NCI-H2196 (cell line): ENCODE measurements at regions not wholly inside any gene's neighbourhood (a gene's known extent, or its start where the extent isn't known, plus 50 kb on each side); places are given as distances from the start of the nearest gene placed in this dataset.
"Not testable (repeated sequence)": the region's sequence is repeated elsewhere in the genome, so short reads cannot be mapped to it uniquely, and the experiment has no call there.

Experiments used
- DNase-seq: peaks from one replicate; lab custom pipeline; 2025; ENCODE audit not compliant: unreplicated experiment; lab: John Stamatoyannopoulos, UW

DNA sequence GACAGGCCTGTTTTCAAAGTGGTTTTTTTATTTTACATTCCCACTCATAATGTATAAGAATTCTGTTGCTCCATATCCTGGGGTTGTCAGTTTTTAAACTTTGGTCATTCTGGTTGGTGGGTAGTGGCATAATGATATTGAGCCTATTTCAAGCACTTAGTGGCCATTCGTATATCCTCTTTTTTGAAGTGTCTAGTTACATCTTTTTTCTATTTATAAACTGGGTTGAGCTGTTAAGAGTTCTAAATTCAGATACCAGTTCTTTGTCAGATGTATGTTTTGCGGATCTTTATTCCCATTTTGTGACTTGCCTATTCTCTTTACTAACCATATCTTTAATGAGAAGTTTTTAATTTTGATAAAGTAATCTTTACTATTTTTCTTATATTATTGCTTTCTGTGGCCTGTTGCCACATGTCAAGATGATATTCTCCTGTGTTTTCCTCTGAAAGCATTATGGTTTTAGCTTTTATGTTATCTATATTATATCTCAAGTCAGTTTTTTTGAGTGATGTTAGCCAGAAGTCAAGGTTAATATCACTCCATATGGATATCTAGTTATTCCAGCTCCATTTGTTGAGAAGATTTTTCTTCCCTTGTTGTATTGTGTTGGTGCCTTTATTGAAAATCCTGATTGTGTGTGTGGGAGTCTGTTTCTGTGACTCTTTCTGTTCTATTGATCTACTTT lies 110.9 kb downstream of the FHIP1A start:
- no peak for DNase-seq

DNA sequence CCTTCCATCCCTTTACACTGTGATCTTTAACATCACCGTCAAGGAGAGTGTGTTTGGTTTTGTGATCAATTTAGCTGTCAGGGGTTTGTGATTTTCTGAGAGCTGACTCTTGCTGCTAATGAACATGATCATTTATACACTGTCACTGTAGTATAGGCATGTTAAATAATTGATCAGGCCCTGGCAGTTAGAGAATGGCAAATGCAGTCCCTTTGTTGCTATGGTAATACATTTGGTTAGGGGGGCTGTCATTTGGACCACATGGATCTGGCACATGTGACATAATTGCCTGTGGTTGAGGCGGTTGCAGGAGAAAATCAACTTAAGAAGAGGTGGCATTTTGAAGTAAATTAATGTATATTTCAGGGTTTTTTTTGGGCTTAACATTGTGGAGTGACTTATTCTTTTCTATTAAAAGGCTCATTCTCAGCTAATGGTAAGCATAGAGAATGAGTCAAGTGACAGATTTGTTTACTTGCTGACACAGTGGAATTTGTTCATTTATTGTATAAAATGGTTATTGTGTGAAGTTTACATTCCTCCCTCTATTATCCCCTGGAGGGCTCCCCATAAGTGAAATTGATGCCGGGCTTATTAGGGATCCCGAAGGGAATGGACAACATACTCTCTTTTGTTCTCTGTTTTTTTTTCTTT lies 114.0 kb downstream of the FHIP1A start:
- no peak for DNase-seq

DNA sequence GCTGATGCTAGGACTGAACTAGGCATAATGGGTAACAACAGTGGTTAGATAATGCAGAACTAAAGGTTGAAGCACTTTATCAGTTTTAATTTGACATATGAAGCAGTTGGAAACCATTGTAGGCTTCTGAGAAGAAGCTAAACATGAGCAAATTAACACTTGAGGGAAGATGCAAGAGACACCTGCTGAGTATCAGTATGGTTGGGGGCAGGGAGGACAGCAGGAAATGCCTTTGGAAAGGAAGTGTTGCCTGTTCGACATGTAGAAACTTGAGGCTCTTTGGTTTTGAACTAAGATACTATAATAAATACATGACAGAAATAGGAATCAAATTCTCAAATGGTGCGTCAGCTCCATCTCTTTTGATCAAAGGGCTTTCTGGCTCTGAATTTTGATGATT lies 115.6 kb downstream of the FHIP1A start:
- DNase-seq = no peak

DNA sequence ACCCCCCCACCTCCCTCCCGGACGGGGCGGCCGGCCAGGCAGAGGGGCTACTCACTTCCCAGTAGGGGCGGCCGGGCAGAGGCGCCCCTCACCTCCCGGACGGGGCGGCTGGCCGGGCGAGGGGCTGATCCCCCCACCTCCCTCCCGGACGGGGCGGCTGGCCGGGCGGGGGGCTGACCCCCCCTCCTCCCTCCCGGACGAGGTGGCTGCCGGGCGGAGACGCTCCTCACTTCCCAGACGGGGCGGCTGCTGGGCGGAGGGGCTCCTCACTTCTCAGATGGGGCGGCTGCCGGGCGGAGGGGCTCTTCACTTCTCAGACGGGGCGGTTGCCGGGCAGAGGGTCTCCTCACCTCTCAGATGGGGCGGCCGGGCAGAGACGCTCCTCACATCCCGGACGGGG lies 117.5 kb downstream of the FHIP1A start:
- not testable (repeated sequence) for DNase-seq

DNA sequence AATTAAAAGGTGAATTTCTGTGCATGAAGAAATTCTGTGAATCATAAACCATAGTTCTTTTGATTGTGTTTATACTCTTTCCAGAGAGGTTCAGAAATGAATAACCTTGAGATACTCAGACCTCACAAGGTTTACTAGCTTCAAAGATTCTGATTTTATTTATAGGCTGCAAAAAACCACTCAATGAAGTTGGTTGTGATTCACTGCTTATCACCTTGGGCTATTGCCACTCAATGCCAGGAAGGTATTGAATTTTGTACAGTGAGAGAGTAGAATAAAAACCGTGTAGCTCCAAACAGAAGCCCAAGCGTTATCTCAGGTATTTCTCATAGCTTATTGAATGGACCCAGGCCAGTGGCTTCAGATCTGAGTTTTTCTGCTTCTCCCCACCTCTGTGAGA lies 118.7 kb downstream of the FHIP1A start:
- DNase-seq = no peak

DNA sequence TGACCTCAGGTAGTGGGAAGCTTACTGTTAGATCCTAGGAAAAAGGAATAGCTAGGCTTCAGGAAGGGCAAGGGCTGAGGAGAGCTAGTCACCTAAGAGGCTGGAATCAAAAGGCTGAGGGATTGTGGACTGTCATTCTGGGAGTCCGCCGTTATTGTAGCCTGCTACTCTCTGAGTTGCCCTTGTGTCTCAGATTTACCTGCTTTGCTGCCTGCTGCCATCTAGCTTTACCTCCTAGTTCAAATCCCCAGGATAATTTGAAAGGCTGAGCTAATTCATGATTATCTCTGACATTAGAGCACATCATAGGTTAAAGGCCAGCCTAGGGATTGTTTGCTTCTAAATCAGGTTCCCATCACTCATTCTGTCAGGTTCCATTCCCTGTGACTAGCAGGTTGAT lies 120.2 kb downstream of the FHIP1A start:
- DNase-seq = no peak

DNA sequence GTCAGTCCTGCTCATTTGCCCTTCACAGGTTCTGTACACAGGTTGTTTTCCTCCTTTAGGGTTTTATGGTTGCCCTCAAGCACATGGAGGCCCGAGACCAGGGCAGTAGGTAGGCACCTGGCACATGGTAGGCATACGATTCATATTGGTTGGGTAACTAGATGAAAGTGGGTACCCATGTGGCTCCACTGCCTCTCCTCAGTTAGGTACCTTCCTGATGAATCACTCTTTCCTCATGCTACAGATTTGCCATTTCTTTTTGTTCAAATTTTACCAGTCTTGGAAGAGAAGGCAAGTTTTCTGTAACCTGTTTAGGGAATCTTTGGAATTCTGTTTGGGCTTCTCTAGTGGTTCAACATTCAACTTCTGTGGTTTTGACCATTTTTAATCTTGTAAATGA lies 121.3 kb downstream of the FHIP1A start:
- DNase-seq = no peak

DNA sequence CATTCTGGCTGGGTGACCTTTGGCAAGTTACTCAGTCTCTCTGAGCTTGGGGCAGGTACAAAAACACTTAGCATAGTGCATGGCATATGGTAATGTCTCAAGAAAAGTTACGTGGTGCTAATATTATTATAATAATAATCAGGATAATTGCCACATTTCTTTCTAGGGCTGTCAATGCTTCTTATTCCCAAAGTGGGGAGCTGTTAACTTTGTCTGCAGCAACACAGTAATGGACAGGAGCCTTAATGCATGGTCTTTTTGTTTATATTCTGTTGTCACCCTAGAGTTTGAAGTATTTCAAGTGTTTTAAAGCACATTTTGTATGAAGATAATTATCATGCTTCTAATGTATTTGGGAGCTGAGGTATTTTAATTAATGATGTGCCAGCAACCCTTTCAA lies 121.8 kb downstream of the FHIP1A start:
- no peak for DNase-seq

DNA sequence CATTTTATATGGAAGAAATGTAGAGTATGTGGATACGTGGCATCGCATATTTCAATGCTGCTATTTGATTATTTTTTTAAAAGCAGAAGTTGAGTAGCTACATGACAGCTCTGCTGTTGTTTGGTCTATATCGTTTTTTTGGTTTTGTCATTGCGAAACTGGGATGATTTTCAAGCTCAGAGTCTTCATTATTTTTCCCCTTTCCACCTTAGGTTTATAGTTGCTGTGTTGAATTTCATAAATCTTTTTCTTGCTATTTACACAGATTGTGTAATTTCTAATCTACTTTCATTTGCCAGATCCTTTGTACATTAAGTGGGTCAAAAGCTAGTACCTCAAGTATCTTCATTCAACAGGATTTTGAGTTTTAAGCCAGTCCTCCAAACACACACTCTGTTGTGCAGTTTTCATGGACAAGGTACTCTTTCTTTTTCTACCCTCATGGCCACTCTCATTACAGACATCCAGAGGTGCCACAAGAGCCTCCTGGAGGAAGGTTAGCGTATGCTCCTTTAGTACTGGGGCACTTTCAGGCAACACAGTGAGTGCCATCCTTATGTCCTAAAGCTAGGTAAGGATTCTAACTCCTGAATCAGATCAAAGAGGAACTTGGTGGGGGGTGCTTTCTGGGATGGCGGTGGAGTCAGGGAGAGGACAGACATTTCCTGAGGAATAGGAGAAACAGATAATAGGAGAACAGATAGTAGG lies 123.2 kb downstream of the FHIP1A start:
- no peak for DNase-seq

DNA sequence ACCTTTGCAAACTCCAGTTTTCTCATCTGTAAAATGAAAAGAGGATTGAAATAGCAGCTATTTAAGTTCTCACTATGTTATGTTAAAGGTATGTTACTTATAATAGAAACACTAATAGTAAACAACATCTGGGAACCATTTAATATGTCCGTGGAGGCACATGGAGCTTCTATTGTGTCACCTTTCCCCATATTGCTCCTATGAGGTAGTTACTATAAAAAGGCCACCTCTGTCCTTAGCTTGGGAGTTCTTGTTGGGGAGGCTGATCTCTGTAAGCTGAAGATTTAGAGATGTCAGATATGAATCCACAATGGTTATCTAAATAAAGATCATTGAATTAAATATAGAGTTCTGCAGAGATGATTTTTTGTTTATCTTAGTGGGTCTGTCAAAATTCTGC lies 125.2 kb downstream of the FHIP1A start:
- no peak for DNase-seq

DNA sequence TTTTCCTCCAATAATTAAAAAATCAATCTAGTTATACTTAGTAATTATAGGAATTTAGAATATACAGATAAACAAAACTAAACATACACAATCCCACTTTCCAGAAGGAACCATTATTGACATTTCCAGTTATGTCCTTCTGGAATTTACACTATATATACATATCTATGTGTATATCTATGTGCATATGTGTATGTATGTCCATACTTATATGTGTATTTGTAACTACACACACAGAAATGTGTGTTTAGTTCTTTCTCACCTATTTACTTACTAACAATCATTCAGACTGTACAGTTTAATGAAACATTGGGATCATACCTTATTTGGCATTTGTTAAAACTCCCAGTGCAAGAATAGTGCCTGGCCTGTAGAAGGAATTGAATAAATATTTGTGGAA lies 126.4 kb downstream of the FHIP1A start:
- DNase-seq = no peak

DNA sequence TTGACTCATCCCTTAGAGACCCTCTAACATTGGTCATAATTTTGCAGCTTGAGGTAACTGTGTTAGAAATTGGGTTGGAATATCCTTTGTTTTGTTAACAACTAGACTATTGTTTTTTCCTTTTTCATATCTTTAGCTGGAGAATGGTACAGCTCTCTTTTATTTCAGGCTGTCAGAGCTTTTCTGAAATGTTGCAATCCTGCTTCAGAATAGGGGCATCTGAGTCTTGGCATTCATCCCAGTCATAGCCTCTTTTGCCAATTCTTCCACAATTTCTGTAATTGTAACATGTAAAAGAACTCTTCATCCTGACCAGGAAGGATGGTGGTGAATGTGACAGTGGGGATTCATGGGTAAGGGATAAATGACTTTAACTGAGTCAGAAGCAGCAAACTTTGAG lies 128.7 kb downstream of the FHIP1A start:
- no peak for DNase-seq

DNA sequence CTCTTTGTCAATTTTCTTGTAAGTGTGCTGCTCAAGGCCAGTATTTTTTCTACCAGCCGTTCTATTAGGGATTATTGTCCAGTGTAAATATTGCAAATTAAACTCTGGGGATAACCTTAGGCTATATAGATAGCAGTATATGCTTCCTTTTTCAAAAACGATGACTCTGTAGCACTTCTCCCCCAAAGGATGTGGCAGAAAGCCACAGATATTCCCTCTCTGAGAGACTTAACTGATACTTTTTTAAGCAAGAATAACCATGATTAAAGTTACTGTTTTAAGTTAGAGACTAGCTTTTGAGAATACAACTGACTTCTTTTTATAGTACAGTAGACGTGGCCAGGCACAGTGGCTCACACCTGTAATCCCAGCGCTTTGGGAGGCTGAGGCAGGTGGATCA lies 130.0 kb downstream of the FHIP1A start:
- no peak for DNase-seq

DNA sequence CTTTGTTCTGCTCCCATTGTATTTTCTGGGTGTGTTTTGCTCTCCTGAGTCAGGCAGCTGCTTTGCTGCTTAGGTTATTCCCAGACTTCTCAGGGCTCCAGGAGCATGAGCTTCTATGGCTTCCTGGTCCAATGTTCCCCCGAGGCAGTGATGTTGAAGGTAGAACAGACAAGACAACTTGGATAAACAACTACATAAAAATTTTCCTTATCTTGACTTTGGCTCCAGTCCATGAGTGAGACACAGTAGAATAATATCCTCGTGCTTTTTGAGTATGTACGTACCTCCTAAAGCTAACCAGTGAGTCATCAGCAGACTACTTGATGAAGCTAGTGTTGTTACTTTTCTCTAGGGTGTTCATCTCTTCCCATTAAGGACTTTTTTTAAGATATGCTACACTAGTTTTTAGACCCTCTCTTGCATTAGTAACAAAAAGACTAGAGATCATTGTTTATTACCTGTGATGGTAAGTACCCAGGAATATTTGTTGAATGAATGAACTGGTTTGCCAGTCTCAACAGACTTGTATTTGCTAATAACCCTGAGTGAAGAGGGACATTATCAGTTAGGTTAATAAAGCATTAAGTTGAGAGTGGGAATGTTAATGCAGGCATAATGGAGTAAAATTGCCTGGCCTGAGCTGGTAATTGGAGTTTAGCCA lies 131.9 kb downstream of the FHIP1A start:
- DNase-seq = peak; percentile 53

DNA sequence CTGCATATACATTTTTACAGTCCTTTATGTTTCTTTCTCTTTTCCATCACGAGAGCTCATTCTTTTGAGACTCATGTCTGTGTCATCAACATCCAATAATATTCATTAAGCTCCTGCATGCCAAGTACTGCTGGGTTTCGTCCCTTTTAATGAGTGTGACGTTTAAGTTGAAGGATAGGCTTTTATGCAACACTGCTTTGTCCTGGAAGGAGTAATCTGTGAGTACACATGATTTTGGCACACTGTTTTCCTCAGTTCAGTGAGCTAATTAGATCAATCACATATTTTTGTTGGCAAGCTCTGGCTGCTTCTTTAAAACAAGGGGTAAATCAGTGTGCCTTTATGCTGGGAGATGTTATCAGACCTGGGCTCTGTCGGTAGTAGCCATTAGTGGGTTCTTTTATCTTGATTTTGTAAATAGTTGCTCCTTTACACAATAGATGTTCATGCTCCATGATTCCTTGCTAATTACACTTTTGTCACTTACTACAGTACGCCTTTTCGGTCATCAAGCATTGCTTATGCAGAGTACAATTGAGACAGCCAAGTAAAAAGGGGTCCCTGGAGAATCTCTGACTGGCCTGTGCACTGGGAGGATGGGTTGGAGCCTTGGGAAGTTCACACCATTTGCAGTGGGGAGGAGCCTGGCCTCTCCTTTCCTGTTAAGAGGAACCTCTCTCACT lies 132.6 kb downstream of the FHIP1A start:
- DNase-seq = peak; percentile 58

DNA sequence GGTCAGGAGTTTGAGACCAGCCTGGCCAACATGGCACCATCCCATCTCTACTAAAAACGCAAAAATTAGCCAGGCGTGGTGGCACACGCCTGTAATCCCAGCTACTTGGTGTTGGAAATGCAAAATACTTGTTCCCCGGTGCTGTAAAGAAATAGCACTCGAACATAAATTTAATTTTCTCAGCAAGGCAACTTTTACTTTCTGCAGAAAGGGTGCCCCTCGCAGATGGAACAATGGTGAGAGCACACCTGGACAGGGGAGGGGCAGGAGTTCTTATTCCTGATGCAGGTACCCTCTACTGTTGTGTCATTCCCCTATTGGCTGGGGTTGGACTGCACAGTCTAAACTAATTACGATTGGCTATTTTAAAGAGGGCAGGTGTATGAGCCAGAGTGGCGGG lies 139.7 kb downstream of the FHIP1A start:
- no peak for DNase-seq

DNA sequence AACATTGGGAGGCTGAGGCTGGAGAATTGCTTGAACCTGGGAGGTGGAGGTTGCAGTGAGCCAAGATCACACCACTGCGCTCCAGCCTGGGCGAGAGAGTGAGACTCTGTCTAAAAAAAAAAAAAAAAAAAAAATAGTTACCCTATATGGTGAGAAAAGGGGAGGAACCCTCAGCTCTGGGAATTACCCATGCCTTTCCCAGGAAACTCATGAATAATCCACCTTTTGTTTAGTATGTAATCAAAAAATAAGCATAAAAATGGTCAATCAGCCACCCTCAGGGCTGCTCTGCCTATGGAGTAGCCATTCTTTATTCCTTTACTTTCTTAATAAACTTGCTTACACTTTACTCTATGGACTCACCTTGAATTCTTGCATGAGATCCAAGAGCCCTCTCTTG lies 140.4 kb downstream of the FHIP1A start:
- not testable (repeated sequence) for DNase-seq

DNA sequence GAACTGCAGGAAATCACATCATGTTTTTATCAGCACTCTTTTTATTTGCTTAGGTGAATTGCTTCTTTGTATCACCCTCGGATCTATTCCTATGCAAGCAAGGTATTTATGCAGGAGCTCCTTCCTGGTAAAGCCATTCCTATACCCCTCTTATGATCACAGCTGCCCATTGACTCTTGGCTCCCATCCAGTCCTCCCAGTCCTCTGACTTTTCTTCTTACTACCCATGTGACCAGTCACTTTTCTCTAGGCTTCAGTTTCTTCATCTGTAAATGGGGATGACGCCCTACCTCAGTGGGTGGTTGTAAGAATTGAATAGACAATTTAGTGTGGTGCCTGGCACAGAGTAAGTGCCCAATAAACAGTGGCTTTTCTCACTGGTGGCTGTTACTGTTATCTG lies 144.9 kb downstream of the FHIP1A start:
- DNase-seq = peak; percentile 58

DNA sequence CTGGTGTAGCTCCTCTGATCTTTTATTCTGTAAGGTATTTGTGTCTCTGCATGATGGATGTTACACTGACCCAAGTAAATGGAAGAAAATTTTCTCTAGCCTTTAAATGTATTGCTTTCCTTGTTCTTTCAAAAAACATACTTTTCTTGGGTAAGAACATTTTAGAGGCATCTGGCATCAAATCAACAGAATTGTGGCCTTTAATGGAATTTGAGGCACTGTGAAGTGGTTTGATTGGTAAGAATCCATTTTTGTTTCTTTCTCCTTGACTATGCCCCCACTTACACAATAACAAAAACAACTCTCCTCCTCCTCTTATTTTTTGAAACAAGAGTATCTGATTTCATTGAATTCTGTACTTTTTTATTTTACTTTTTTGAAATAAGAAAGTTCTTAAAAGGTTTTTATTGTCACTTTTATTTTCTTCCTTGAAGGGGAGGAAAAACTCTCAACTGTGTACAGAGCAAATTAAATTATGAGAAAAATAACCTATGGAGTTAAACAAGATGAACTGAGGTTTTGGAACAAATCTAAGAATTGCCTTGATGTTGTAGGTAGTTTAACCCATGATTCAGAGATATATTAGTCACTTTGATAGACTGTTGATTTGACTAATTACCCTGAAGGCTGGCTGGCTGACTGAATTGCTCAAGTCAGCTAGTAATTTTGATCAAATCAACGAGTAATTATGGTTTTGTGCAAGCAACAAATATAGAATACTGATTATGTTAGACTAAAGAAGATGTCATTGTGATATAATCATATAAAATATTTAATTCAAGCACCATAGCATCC lies 146.4 kb downstream of the FHIP1A start:
- DNase-seq = no peak

DNA sequence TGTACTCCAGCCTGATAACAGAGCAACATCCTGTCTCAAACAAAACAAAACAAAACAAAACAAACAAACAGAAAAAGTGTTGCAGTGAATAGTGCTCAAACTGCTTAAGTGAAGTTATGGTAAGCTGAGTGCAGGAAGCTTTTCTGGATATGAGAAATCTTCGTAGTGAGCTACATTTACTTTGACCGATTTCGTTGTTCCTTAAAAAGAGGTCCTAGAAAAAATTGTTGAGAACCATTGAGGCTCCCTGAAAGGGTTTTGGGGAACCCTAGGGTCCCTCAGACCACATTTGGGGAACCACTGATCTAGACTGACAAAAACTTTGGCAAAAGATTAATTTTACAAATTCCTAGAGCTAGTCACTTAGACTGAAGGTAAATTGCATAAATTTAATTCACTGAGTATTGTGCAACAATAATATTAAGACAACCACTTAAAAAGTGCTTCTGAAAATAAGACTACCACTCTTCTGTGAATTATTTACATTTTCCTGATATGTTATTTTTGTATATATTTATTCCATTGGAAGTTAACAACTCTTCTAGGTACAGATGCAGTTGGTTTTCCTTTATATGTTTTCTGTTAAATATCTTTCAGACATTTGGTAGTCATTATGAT lies 149.6 kb downstream of the FHIP1A start:
- DNase-seq = no peak
